ENCODE measurements at regions not wholly inside any gene's neighbourhood (a gene's known extent, or its start where the extent isn't known, plus 50 kb on each side); places are given as distances from the start of the nearest gene placed in this dataset.

GRCh38 chr3:102736288-102736974, 301.6 kb downstream of the ZPLD1 start (continued):
- TF ChIP-seq TAF7 (optimal IDR thresholded peaks at IDR 0.05; ENCODE audit: borderline replicate concordance, low read depth, low read length) (no peak), NANOG (IDR thresholded peaks at IDR 0.05; ENCODE audit: insufficient read depth, low read depth, low read length, poor library complexity, severe bottlenecking) (no peak), POLR2A (IDR thresholded peaks at IDR 0.05; ENCODE audit: control extremely low read depth in 1 of 2, low read depth in 2 of 2, low read length in 2 of 2) (no peak), TAF1 (IDR thresholded peaks at IDR 0.05; ENCODE audit: low read depth, low read length) (no peak), SP2 (IDR thresholded peaks at IDR 0.05; ENCODE audit: low read length) (no peak)
